Gastrocnemius medialis (tissue), 4 donors: ENCODE measurements at regions not wholly inside any gene's neighbourhood (a gene's known extent, or its start where the extent isn't known, plus 50 kb on each side); places are given as distances from the start of the nearest gene placed in this dataset.

Experiments used
- POLR2A ChIP-seq, 2 donors: fragments of 450-650 bp; IDR thresholded peaks; one replicate each; pipeline ENCODE4 v1.6.1; 2017; ENCODE audit warnings: antibody characterized with exemption in 2 of 2, mild to moderate bottlenecking in 2 of 2, moderate library complexity in 2 of 2
- TF ChIP-seq, protein P1 (sequence below), 5 experiments: fragments of 450-650 bp in 3 of 5; fragments of 200-600 bp in 2 of 5; sonication (generic) in 2 of 5; IDR thresholded peaks in 4 of 5; conservative IDR thresholded peaks in 1 of 5; 1 replicate in 4 of 5; 2 replicates in 1 of 5; pipeline ENCODE4 v1.5.1; 2016 to 2019; ENCODE audit warnings: antibody characterized with exemption in 5 of 5, mild to moderate bottlenecking in 3 of 5, moderate library complexity in 3 of 5

DNA sequence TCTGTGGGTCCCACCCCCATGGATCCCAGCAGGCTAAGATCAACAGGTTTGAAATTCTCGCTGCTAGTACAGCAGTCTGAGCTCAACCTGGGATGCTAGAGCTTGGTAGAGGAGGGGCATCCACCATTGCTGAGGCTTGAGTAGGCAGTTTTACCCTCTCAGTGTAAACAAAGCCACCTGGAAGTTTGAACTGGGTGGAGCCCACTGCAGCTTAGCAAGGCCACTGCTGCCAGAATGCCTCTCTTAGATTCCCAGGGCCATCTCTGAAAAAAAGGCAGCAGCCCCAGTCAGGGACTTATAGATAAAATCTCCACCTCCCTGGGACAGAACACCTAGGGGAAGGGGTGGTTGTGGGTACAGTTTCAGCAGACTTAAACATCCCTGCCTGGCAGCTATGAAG is 190.0 kb upstream of the CACNA2D1 start:
- TF ChIP-seq, protein P1, sequence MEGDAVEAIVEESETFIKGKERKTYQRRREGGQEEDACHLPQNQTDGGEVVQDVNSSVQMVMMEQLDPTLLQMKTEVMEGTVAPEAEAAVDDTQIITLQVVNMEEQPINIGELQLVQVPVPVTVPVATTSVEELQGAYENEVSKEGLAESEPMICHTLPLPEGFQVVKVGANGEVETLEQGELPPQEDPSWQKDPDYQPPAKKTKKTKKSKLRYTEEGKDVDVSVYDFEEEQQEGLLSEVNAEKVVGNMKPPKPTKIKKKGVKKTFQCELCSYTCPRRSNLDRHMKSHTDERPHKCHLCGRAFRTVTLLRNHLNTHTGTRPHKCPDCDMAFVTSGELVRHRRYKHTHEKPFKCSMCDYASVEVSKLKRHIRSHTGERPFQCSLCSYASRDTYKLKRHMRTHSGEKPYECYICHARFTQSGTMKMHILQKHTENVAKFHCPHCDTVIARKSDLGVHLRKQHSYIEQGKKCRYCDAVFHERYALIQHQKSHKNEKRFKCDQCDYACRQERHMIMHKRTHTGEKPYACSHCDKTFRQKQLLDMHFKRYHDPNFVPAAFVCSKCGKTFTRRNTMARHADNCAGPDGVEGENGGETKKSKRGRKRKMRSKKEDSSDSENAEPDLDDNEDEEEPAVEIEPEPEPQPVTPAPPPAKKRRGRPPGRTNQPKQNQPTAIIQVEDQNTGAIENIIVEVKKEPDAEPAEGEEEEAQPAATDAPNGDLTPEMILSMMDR (IDR thresholded peaks at IDR 0.05 in 4 of 5, conservative IDR thresholded peaks at IDR 0.05 in 1 of 5), result no peak
- no peak for TF ChIP-seq POLR2A (IDR thresholded peaks at IDR 0.05)
